Heart left ventricle (tissue), 13 donors: ENCODE measurements at regions not wholly inside any gene's neighbourhood (a gene's known extent, or its start where the extent isn't known, plus 50 kb on each side); places are given as distances from the start of the nearest gene placed in this dataset.

Experiments used
- CTCF ChIP-seq, 12 donors: fragments of 200-600 bp; sonication (generic) in 4 of 12; IDR thresholded peaks; one replicate each; pipeline versions ENCODE4 v1.5.0 to v1.8.0; 2018 to 2022; ENCODE audit warnings: antibody characterized with exemption in 12 of 12, mild to moderate bottlenecking in 5 of 12
- POLR2A ChIP-seq, 2 donors: fragments of 450-650 bp; IDR thresholded peaks; one replicate each; pipeline ENCODE4 v1.6.1; 2017; ENCODE audit warnings: antibody characterized with exemption in 2 of 2, mild to moderate bottlenecking in 2 of 2, moderate library complexity in 2 of 2
- donor health status: ischemic (EF 13 %, LVEDD 7.1; RV severe dilation, severe dysfunction).
- donor health status: DM: no; HTN: yes; CAD: no.
- donor health status: DM: no; HTN: no; CAD: no.
- donor health status: ischemic (EF 25% LVEDD 6.9; RV normal size, moderate dysfunction).
- donor health status: ischemic (EF 25% LVEDD 5.7; RV mildly dilated, moderate dysfunction).
- donor health status: ischemic (EF 35%, LVEDD 5.7; RV mildly dilated, moderate dysfunction).
- donor health status: nonischemic (EF 11% LVEDD 7.7; RV severe dilation, severe dysfunction).
- donor health status: DM: yes; HTN: yes; CAD: no.
- donor health status: PGD.
- donor health status: ischemic (EF 29% LVEDD 5.4; RV normal size, mild dysfunction).
- donor health status: nonischemic (EF 23%, LVEDD 6.1; RV moderate dilation, normal function).

GRCh38 chr5:103410172-103410571 is 151.6 kb downstream of the MACIR start:
- TF ChIP-seq CTCF (IDR thresholded peaks at IDR 0.05), result no peak
- TF ChIP-seq POLR2A (IDR thresholded peaks at IDR 0.05), result no peak
